ENCODE measurements at regions not wholly inside any gene's neighbourhood (a gene's known extent, or its start where the extent isn't known, plus 50 kb on each side); places are given as distances from the start of the nearest gene placed in this dataset.

DNA sequence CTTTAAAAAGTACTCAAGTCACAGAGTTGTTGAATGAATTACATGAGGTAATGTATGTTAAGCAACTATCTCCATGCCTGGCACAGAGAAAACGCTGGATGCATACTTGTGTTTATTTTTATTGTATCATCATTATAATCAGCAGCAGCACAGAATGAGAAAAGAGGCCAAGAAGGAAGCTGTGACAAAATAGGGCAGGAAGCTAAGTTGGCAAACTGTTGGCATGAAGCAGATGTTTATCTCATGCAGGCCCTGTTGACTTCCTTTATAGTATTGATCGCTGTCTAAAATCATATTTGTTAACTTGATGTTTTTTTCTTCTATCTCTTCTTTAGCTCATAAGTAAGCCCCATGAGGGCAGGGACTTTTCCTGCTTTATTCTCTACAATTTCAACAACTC is 466.6 kb downstream of the TRHDE start:
- TF ChIP-seq POLR2A (IDR thresholded peaks at IDR 0.05) (no peak), CTCF (IDR thresholded peaks at IDR 0.05) (no peak)
